ENCODE measurements at regions not wholly inside any gene's neighbourhood (a gene's known extent, or its start where the extent isn't known, plus 50 kb on each side); places are given as distances from the start of the nearest gene placed in this dataset.

DNA sequence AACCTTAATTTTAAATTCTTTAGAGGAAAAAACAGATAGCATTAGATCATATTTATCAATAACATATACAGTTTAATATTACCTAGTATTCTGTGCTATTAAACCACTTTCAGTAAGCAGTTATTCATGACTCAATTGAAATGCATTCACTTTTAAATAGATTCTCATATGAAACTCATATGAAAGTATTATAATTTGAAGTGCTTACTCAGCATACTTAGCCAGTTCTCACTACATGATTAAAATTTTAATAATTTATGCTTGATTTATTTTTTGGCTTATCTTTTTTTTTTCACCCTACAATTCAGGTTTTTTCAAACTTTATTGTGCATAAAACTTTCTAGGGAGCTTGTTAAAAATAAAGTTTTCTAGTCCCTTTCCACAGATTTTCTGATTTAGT is 694.9 kb upstream of the CDH9 start:
- H3K23ac ChIP-seq (ENCODE audit: insufficient read length, low read depth, low read length): no peak overlapping the region
- no peak overlapping the region for H2BK120ac ChIP-seq (ENCODE audit: low read depth, low read length, poor library complexity, severe bottlenecking)
- Mint-ChIP-seq H3K27ac (no peak overlapping the region), H3K4me1 (peaks cover 0 to under 1% of the 10 kb centered on the region in 2 experiments; a peak in 1 of 4 replicates), H3K27me3 (ENCODE audit: low read depth) (no peaks in the 10 kb centered on the region; the same call in 1 of the 2 replicates), H3K9me3 (no peaks in the 10 kb centered on the region; a peak in 2 of 5 replicates), H3K36me3 (ENCODE audit: insufficient read depth in 1 of 3, low read depth in 3 of 3) (no peaks in the 10 kb centered on the region; a peak in 1 of 7 replicates), H3K4me3 (no peak overlapping the region)
- no peak overlapping the region for H2BK12ac ChIP-seq (ENCODE audit: insufficient read length, low read depth, low read length)
- H4K5ac ChIP-seq (ENCODE audit: insufficient read length, low read depth, low read length): no peak overlapping the region
- H2BK5ac ChIP-seq (ENCODE audit: insufficient read length, low read length): no peak overlapping the region
- H3K4me1 ChIP-seq (ENCODE audit: insufficient read depth, low read length): no peaks in the 10 kb centered on the region
- H3K4me2 ChIP-seq (ENCODE audit: insufficient read depth, insufficient read length, low read length): no peak overlapping the region
- no peak overlapping the region for H3K14ac ChIP-seq (ENCODE audit: insufficient read depth, low read length)
- H3K18ac ChIP-seq (ENCODE audit: insufficient read length, low read depth, low read length): no peak overlapping the region
- no peaks in the 10 kb centered on the region for H3K9me3 ChIP-seq (ENCODE audit: control insufficient read depth, low read depth, low read length)
- no peak overlapping the region for H3T11ph ChIP-seq (ENCODE audit: low read length)
- H3K56ac ChIP-seq (ENCODE audit: insufficient read length, low read depth, low read length): no peak overlapping the region
- H3K27me3 ChIP-seq (ENCODE audit: insufficient read depth, low read length): no peaks in the 10 kb centered on the region
- no peak overlapping the region for H2AFZ ChIP-seq (ENCODE audit: low read length)
- H3K4ac ChIP-seq (ENCODE audit: low read depth, low read length): no peak overlapping the region
- H3K9ac ChIP-seq (ENCODE audit: extremely low read depth, insufficient read length, low read length): no peak overlapping the region
- H3K23me2 ChIP-seq (ENCODE audit: insufficient read length, low read depth, low read length, poor library complexity, severe bottlenecking): no peaks in the 10 kb centered on the region
- DNase-seq: no peak
- H4K20me1 ChIP-seq (ENCODE audit: control insufficient read depth, insufficient read depth, insufficient read length): no peaks in the 10 kb centered on the region
- no peak overlapping the region for H3K27ac ChIP-seq (ENCODE audit: insufficient read length, low read depth, low read length)
- TF ChIP-seq, protein P1, sequence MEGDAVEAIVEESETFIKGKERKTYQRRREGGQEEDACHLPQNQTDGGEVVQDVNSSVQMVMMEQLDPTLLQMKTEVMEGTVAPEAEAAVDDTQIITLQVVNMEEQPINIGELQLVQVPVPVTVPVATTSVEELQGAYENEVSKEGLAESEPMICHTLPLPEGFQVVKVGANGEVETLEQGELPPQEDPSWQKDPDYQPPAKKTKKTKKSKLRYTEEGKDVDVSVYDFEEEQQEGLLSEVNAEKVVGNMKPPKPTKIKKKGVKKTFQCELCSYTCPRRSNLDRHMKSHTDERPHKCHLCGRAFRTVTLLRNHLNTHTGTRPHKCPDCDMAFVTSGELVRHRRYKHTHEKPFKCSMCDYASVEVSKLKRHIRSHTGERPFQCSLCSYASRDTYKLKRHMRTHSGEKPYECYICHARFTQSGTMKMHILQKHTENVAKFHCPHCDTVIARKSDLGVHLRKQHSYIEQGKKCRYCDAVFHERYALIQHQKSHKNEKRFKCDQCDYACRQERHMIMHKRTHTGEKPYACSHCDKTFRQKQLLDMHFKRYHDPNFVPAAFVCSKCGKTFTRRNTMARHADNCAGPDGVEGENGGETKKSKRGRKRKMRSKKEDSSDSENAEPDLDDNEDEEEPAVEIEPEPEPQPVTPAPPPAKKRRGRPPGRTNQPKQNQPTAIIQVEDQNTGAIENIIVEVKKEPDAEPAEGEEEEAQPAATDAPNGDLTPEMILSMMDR (conservative IDR thresholded peaks at IDR 0.05): no peak
- no peak overlapping the region for H4K91ac ChIP-seq (ENCODE audit: insufficient read length, low read depth, low read length)
- H2AK5ac ChIP-seq (ENCODE audit: insufficient read length, low read length): no peak overlapping the region
- H3K79me1 ChIP-seq (ENCODE audit: insufficient read depth, low read depth, low read length, poor library complexity, severe bottlenecking): no peaks in the 10 kb centered on the region
- no peak overlapping the region for H2BK15ac ChIP-seq (ENCODE audit: low read depth, low read length)
- no peaks in the 10 kb centered on the region for H3K79me2 ChIP-seq (ENCODE audit: insufficient read depth, low read length)
- H4K8ac ChIP-seq (replicated peaks; ENCODE audit: insufficient read length, low read depth, low read length): no peak overlapping the region
- no peak overlapping the region for H2BK20ac ChIP-seq (ENCODE audit: low read depth, low read length, poor library complexity, severe bottlenecking)

Data from H9 (cell line).